ENCODE measurements at regions not wholly inside any gene's neighbourhood (a gene's known extent, or its start where the extent isn't known, plus 50 kb on each side); places are given as distances from the start of the nearest gene placed in this dataset.

GRCh38 chr16:59195242-59195641 is 461.1 kb upstream of the GOT2 start:
- TF ChIP-seq ZBTB7A (IDR thresholded peaks at IDR 0.05; ENCODE audit: low read depth) = no peak
- TF ChIP-seq MAX (IDR thresholded peaks at IDR 0.05) = no peak
- no peak for TF ChIP-seq TEAD4 (IDR thresholded peaks at IDR 0.05)
- TF ChIP-seq RAD21 (IDR thresholded peaks at IDR 0.05; ENCODE audit: low read depth) = no peak
- no peak for TF ChIP-seq NFIC (IDR thresholded peaks at IDR 0.05)
- no peak for TF ChIP-seq CEBPB (IDR thresholded peaks at IDR 0.05)
- TF ChIP-seq EGR1 (IDR thresholded peaks at IDR 0.05) = no peak
- no peak for TF ChIP-seq EP300 (IDR thresholded peaks at IDR 0.05; ENCODE audit: borderline replicate concordance)
- no peak for TF ChIP-seq TCF12 (IDR thresholded peaks at IDR 0.05; ENCODE audit: low read depth)
- no peak for TF ChIP-seq FOXM1 (IDR thresholded peaks at IDR 0.05; ENCODE audit: borderline replicate concordance, low read depth)
- no peak for TF ChIP-seq TAF1 (IDR thresholded peaks at IDR 0.05; ENCODE audit: low read depth)
- TF ChIP-seq USF1 (IDR thresholded peaks at IDR 0.05) = no peak
- no peak for TF ChIP-seq CREB1 (IDR thresholded peaks at IDR 0.05; ENCODE audit: low read depth)
- no peak for TF ChIP-seq REST (IDR thresholded peaks at IDR 0.05; ENCODE audit: low read depth)
- no peak for TF ChIP-seq YY1 (IDR thresholded peaks at IDR 0.05; ENCODE audit: low read depth)

- TF ChIP-seq REST (IDR thresholded peaks at IDR 0.05; ENCODE audit: low read depth) (no peak), EGR1 (IDR thresholded peaks at IDR 0.05) (no peak), USF1 (IDR thresholded peaks at IDR 0.05) (no peak), TEAD4 (IDR thresholded peaks at IDR 0.05) (no peak), TAF1 (IDR thresholded peaks at IDR 0.05; ENCODE audit: low read depth) (no peak), RAD21 (IDR thresholded peaks at IDR 0.05; ENCODE audit: low read depth) (no peak), NFIC (IDR thresholded peaks at IDR 0.05) (no peak), CEBPB (IDR thresholded peaks at IDR 0.05) (no peak), ZBTB7A (IDR thresholded peaks at IDR 0.05; ENCODE audit: low read depth) (no peak), FOXM1 (IDR thresholded peaks at IDR 0.05; ENCODE audit: borderline replicate concordance, low read depth) (no peak), CREB1 (IDR thresholded peaks at IDR 0.05; ENCODE audit: low read depth) (no peak), MAX (IDR thresholded peaks at IDR 0.05) (no peak)
Measured at GRCh38 chr16:59193637-59194036, 459.5 kb upstream of the GOT2 start.

- TF ChIP-seq RAD21 (IDR thresholded peaks at IDR 0.05; ENCODE audit: low read depth) (peak; percentile 11; the same call in 1 of the 2 replicates), MAX (IDR thresholded peaks at IDR 0.05) (no peak)
Measured at GRCh38 chr16:59192551-59193199, 458.6 kb upstream of the GOT2 start.

- TF ChIP-seq MAX (IDR thresholded peaks at IDR 0.05) (no peak), REST (IDR thresholded peaks at IDR 0.05; ENCODE audit: low read depth) (no peak), EGR1 (IDR thresholded peaks at IDR 0.05) (no peak)
Measured at GRCh38 chr16:59190731-59191130, 456.6 kb upstream of the GOT2 start.

- TF ChIP-seq YY1 (IDR thresholded peaks at IDR 0.05; ENCODE audit: low read depth) (no peak), ZBTB7A (IDR thresholded peaks at IDR 0.05; ENCODE audit: low read depth) (no peak), MAX (IDR thresholded peaks at IDR 0.05) (no peak), TCF12 (IDR thresholded peaks at IDR 0.05; ENCODE audit: low read depth) (no peak), EP300 (IDR thresholded peaks at IDR 0.05; ENCODE audit: borderline replicate concordance) (no peak), REST (IDR thresholded peaks at IDR 0.05; ENCODE audit: low read depth) (no peak), EGR1 (IDR thresholded peaks at IDR 0.05) (no peak), NFIC (IDR thresholded peaks at IDR 0.05) (no peak), CEBPB (IDR thresholded peaks at IDR 0.05) (no peak), RAD21 (IDR thresholded peaks at IDR 0.05; ENCODE audit: low read depth) (no peak), CREB1 (IDR thresholded peaks at IDR 0.05; ENCODE audit: low read depth) (no peak), FOXM1 (IDR thresholded peaks at IDR 0.05; ENCODE audit: borderline replicate concordance, low read depth) (no peak), TAF1 (IDR thresholded peaks at IDR 0.05; ENCODE audit: low read depth) (no peak), USF1 (IDR thresholded peaks at IDR 0.05) (no peak), TEAD4 (IDR thresholded peaks at IDR 0.05) (no peak)
Measured at GRCh38 chr16:59188029-59188428, 453.9 kb upstream of the GOT2 start.
